Body of pancreas (tissue), 4 donors: ENCODE measurements at regions not wholly inside any gene's neighbourhood (a gene's known extent, or its start where the extent isn't known, plus 50 kb on each side); places are given as distances from the start of the nearest gene placed in this dataset.
"Not testable (repeated sequence)": the region's sequence is repeated elsewhere in the genome, so short reads cannot be mapped to it uniquely, and the experiment has no call there.

Experiments used
- ATAC-seq: fragments of 150-250 bp; one replicate; pipeline ENCODE4 v1.9.1; 2016
- DNase-seq, 4 donors: peaks; one replicate each; pipeline ENCODE4 v3.0.0-alpha.2; 2019
- H3K27ac ChIP-seq, 4 donors: fragments of 200-600 bp; sonication (generic); 1 replicate in 3 of 4; 2 replicates in 1 of 4; pipeline versions ENCODE4 v1.5.1 to v1.6.1; 2016 to 2019; ENCODE audit warnings: mild to moderate bottlenecking in 1 of 4, mixed read lengths in 1 of 4, moderate library complexity in 1 of 4
- H3K27me3 ChIP-seq, 2 donors: fragments of 200-600 bp; sonication (generic); one replicate each; pipeline ENCODE4 v1.6.0; 2016; ENCODE audit warnings: mild to moderate bottlenecking in 1 of 2
- H3K36me3 ChIP-seq, 2 donors: fragments of 200-600 bp; sonication (generic); replicated peaks in 1 of 2; 2 replicates each; pipeline ENCODE4 v1.5.1; 2016; ENCODE audit warnings: low read depth in 2 of 2; ENCODE audit not compliant: insufficient read depth in 1 of 2
- H3K4me1 ChIP-seq: fragments of 200-600 bp; sonication (generic); one replicate; pipeline ENCODE4 v1.6.0; 2016
- H3K4me3 ChIP-seq, 2 donors: fragments of 200-600 bp; sonication (generic); 1 replicate in 1 of 2; 2 replicates in 1 of 2; pipeline ENCODE4 v1.5.1; 2016 to 2019
- H3K9me3 ChIP-seq, 3 donors: fragments of 200-600 bp; sonication (generic); 1 replicate in 2 of 3; 2 replicates in 1 of 3; pipeline ENCODE4 v1.5.1; 2016
- POLR2A ChIP-seq, 3 donors: fragments of 450-650 bp; IDR thresholded peaks; one replicate each; pipeline ENCODE4 v1.6.1; 2016; ENCODE audit warnings: antibody characterized with exemption in 3 of 3, mild to moderate bottlenecking in 2 of 3
- WGBS, 2 donors: methylation state at CpG; one replicate each; pipeline ENCODE4 v1.1.5; 2017; 5-methylcytosine and 5-hydroxymethylcytosine counted together
- intact Hi-C: fragments of 100-400 bp; cut with DNase I; formaldehyde crosslinking; loops from one replicate; pipeline ENCODE4 v1.15.1; 2023
- TF ChIP-seq, protein P1 (sequence below), 7 experiments: fragments of 450-650 bp in 4 of 7; fragments of 200-600 bp in 3 of 7; sonication (generic) in 3 of 7; IDR thresholded peaks; one replicate each; pipeline ENCODE4 v1.5.1; 2016 to 2019; ENCODE audit warnings: antibody characterized with exemption in 7 of 7

DNA sequence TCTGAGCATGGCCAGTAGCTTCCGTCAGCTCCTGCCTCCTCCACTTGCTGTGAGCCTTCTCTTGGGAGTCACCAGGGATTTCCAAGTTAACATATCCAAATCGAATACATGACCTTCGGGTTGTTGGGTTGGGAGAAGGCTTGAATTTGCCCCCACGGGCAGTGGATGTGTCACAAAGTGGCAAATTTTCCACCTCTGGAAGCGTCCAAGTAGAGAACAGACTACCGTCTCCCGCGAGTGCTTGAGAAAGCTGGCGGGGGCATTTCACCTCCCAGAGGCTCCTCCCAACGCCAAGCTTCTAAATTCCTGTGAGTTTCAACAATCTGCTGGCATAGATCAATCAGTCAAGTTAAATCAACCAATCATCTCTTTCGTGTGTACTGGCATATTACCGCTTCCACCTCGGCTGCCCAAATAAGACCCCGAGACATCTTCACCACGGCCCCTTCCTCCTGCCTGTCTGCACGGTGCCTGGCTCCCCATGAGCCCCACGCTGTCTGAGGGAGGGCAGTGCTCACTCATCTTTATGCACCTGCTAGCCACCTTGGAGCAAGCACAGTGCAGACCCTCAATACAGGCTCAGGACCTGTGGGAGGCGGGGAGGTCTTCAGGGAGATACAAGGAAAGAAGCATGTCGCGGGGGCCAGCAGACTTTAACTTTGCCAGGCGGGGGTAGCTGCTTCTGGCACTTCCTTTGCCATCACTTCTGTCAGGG lies 79.1 kb downstream of the MRPL36 start:
- DNase-seq (no peak), ATAC-seq (no peak)
- no peak overlapping the region for H3K27ac ChIP-seq
- no peaks in the 10 kb centered on the region for H3K27me3 ChIP-seq
- no peaks in the 10 kb centered on the region for H3K36me3 ChIP-seq
- TF ChIP-seq, protein P1, sequence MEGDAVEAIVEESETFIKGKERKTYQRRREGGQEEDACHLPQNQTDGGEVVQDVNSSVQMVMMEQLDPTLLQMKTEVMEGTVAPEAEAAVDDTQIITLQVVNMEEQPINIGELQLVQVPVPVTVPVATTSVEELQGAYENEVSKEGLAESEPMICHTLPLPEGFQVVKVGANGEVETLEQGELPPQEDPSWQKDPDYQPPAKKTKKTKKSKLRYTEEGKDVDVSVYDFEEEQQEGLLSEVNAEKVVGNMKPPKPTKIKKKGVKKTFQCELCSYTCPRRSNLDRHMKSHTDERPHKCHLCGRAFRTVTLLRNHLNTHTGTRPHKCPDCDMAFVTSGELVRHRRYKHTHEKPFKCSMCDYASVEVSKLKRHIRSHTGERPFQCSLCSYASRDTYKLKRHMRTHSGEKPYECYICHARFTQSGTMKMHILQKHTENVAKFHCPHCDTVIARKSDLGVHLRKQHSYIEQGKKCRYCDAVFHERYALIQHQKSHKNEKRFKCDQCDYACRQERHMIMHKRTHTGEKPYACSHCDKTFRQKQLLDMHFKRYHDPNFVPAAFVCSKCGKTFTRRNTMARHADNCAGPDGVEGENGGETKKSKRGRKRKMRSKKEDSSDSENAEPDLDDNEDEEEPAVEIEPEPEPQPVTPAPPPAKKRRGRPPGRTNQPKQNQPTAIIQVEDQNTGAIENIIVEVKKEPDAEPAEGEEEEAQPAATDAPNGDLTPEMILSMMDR (IDR thresholded peaks at IDR 0.05): no peak
- no peak for TF ChIP-seq POLR2A (IDR thresholded peaks at IDR 0.05)
- 69 to 82% methylated on average over 17 to 21 of the region's 21 CpGs for WGBS, 2 donors
- intact Hi-C loops: no loop called here
- H3K4me3 ChIP-seq: no peak overlapping the region
- H3K4me1 ChIP-seq: no peaks in the 10 kb centered on the region
- no peaks in the 10 kb centered on the region for H3K9me3 ChIP-seq

DNA sequence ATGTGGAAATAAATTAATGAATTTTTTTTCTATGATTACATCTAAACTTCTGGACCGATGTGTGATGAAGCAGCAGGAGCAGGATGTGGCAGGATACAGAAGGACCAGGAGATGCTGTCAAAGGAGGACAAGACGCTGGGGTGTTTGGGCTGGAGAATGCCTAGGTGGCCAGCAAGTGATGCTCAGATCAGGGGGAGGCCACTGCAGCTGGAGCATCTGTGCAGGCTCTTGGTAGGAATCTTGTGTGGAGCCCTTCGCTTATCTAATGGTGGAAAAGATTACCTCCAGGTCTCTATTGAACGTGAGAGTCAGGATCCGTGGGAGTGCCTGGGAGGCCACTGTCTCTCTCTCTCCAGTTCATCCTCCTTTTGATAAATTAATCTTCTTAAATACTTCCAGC lies 79.8 kb downstream of the MRPL36 start:
- Histone ChIP-seq H3K4me1 (no peaks in the 10 kb centered on the region), H3K36me3 (no peaks in the 10 kb centered on the region), H3K27ac (no peak overlapping the region), H3K9me3 (no peaks in the 10 kb centered on the region), H3K27me3 (no peaks in the 10 kb centered on the region), H3K4me3 (no peak overlapping the region)
- TF ChIP-seq, protein P1 (IDR thresholded peaks at IDR 0.05): no peak
- TF ChIP-seq POLR2A (IDR thresholded peaks at IDR 0.05): no peak
- intact Hi-C loops: no loop called here
- 45 to 83% methylated on average over 5 of the region's 5 CpGs for WGBS, 2 donors
- ATAC-seq (no peak), DNase-seq (no peak)

DNA sequence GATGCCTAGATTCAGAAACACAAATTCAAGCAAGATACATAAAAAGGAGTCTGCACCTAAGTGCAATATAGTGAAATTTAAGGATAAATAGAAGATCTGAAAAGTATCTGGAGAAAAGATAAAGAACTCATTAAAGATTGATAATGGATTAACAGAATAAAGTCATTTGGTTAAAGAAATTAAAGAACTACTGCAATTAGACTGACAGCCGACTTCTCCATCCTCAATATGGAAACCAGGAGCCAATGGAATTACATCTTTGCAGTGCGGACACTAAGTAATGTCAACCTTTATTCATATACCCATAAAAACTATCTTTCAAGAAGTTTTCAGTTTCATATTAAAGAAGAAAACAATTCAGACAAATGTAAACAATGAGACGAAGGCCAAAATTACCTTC lies 81.0 kb downstream of the MRPL36 start:
- no peak for TF ChIP-seq POLR2A (IDR thresholded peaks at IDR 0.05)
- TF ChIP-seq, protein P1 (IDR thresholded peaks at IDR 0.05): no peak
- Histone ChIP-seq H3K36me3 (no peaks in the 10 kb centered on the region), H3K4me3 (no peak overlapping the region), H3K27ac (no peak overlapping the region), H3K4me1 (no peaks in the 10 kb centered on the region), H3K9me3 (no peaks in the 10 kb centered on the region), H3K27me3 (no peaks in the 10 kb centered on the region)
- WGBS, 2 donors: 40 to 73% methylated on average over 3 of the region's 3 CpGs
- DNase-seq (no peak), ATAC-seq (no peak)
- intact Hi-C loops: no loop called here

DNA sequence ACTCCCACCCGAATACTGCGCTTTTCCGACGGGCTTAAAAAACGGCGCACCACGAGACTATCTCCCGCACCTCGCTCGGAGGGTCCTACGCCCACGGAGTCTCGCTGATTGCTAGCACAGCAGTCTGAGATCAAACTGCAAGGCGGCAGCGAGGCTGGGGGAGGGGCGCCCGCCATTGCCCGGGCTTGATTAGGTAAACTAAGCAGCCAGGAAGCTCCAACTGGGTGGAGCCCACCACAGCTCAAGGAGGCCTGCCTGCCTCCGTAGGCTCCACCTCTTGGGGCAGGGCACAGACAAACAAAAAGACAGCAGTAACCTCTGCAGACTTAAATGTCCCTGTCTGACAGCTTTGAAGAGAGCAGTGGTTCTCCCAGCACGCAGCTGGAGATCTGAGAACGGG lies 89.5 kb downstream of the MRPL36 start:
- H3K9me3 ChIP-seq, DNase-seq, H3K4me3 ChIP-seq, intact Hi-C loops, H3K4me1 ChIP-seq, H3K27ac ChIP-seq, H3K36me3 ChIP-seq, ATAC-seq, H3K27me3 ChIP-seq: not testable (repeated sequence)
- 0% methylated on average over 6 of the region's 21 CpGs; no CpG with 5 or more reads in 1 of the 2 donors for WGBS, 2 donors

DNA sequence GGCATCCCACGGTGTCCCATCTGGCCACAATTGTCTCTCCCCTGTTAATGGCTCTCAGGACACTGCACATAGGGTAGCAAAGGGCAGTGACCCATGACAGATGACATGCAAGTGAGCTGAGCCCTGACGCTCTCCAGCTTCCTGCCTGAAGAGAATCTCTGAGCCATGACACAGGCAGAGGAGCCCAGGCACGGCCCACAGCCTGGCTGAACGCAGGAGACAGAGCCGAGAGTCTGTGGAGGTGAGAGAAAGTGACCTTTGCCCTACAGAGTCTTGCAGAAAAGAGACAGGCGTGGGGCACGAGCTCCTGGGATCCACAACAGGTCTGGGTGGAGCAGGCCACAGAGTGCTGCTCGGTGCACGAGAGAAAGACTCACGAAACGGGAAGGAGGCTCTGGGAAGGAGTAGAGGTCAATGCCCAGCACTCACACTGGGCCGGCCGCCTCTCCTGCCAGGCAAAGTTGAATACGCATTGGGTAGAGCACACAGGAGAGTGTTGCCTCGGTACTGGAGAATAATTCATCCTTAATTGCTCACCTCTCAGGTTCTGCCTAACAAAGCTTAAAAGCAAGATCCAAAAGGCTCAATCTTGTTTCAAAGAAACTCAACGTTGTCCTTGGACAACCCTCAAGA lies 90.3 kb downstream of the MRPL36 start:
- Histone ChIP-seq H3K9me3 (no peaks in the 10 kb centered on the region), H3K4me1 (no peaks in the 10 kb centered on the region), H3K27ac (no peak overlapping the region), H3K36me3 (no peaks in the 10 kb centered on the region), H3K4me3 (no peak overlapping the region), H3K27me3 (no peaks in the 10 kb centered on the region)
- DNase-seq (no peak), ATAC-seq (no peak)
- no peak for TF ChIP-seq POLR2A (IDR thresholded peaks at IDR 0.05)
- TF ChIP-seq, protein P1 (IDR thresholded peaks at IDR 0.05): no peak
- intact Hi-C loops: no loop called here
- WGBS, 2 donors: 47 to 58% methylated on average over 16 of the region's 16 CpGs
